ENCODE measurements at regions not wholly inside any gene's neighbourhood (a gene's known extent, or its start where the extent isn't known, plus 50 kb on each side); places are given as distances from the start of the nearest gene placed in this dataset.
A peak's percentile ranks its signal among the peaks of the same experiment; 100 is the strongest.

GRCh38 chrX:124534536-124534935 is 188.2 kb downstream of the SH2D1A start:
- Histone ChIP-seq H3K9ac (ENCODE audit: low read length) (no peak overlapping the region), H3K4me3 (ENCODE audit: low read length) (no peak overlapping the region), H3K79me2 (ENCODE audit: low read length) (no peaks in the 10 kb centered on the region), H3F3A (ENCODE audit: low read length, unreplicated experiment) (no peaks in the 10 kb centered on the region), H3K4me1 (ENCODE audit: insufficient read depth, low read length) (no peaks in the 10 kb centered on the region), H3K9me3 (ENCODE audit: low read length) (no peaks in the 10 kb centered on the region), H3K9me2 (replicated peaks; ENCODE audit: low read length) (no peaks in the 10 kb centered on the region), H3K27ac (ENCODE audit: low read length) (no peak overlapping the region), H3K36me3 (ENCODE audit: low read depth, low read length) (no peaks in the 10 kb centered on the region), H2AFZ (ENCODE audit: low read length) (no peak overlapping the region), H3K4me2 (ENCODE audit: low read length) (no peak overlapping the region), H3K27me3 (ENCODE audit: low read length) (no peaks in the 10 kb centered on the region), H4K20me1 (ENCODE audit: low read length) (no peaks in the 10 kb centered on the region)
- ChIA-PET POLR2A (ENCODE audit: unreplicated experiment) (no interaction called here), CTCF (no interaction called here)
- ATAC-seq (no peak), DNase-seq (no peak)
- no TSS peak for BruUV-seq (replicated peaks)
- intact Hi-C loops (cut with micrococcal nuclease) = no loop called here
- TF ChIP-seq EZH2 (IDR thresholded peaks at IDR 0.05; ENCODE audit: low read length, unreplicated experiment) (no peak), CTCF (conservative IDR thresholded peaks at IDR 0.05; ENCODE audit: low read depth, low read length) (no peak), EZH2phosphoT487 (IDR thresholded peaks at IDR 0.05; ENCODE audit: borderline replicate concordance, low read length) (no peak)

GRCh38 chrX:124540474-124540873 is 194.1 kb downstream of the SH2D1A start:
- no peak overlapping the region for H3K4me3 ChIP-seq (ENCODE audit: low read length)
- CTCF ChIA-PET = no interaction called here
- H3K27ac ChIP-seq (ENCODE audit: low read length) = peak overlapping the region; percentile 31; the same call in 1 of the 2 replicates
- BruUV-seq (replicated peaks) = no TSS peak
- no peaks in the 10 kb centered on the region for H3K27me3 ChIP-seq (ENCODE audit: low read length)
- DNase-seq (peak; percentile 84), ATAC-seq (peak; percentile 74)
- peaks cover 15% of the 10 kb centered on the region for H3K4me1 ChIP-seq (ENCODE audit: insufficient read depth, low read length)
- H3K36me3 ChIP-seq (ENCODE audit: low read depth, low read length) = no peaks in the 10 kb centered on the region
- no peak overlapping the region for H3K9ac ChIP-seq (ENCODE audit: low read length)
- no peaks in the 10 kb centered on the region for H3K9me3 ChIP-seq (ENCODE audit: low read length)
- intact Hi-C loops (cut with micrococcal nuclease) = no loop called here
- no peak for TF ChIP-seq EZH2phosphoT487 (IDR thresholded peaks at IDR 0.05; ENCODE audit: borderline replicate concordance, low read length)
- no peak for TF ChIP-seq CTCF (conservative IDR thresholded peaks at IDR 0.05; ENCODE audit: low read depth, low read length)
- no peak overlapping the region for H3K4me2 ChIP-seq (ENCODE audit: low read length)
- H4K20me1 ChIP-seq (ENCODE audit: low read length) = no peaks in the 10 kb centered on the region
- no peaks in the 10 kb centered on the region for H3K79me2 ChIP-seq (ENCODE audit: low read length)
- H2AFZ ChIP-seq (ENCODE audit: low read length) = no peak overlapping the region
- POLR2A ChIA-PET (ENCODE audit: unreplicated experiment) = no interaction called here
- H3K9me2 ChIP-seq (replicated peaks; ENCODE audit: low read length) = no peaks in the 10 kb centered on the region
- H3F3A ChIP-seq (ENCODE audit: low read length, unreplicated experiment) = no peaks in the 10 kb centered on the region

GRCh38 chrX:124548571-124548970 is 202.2 kb downstream of the SH2D1A start:
- BruUV-seq (replicated peaks) = no TSS peak
- DNase-seq (no peak), ATAC-seq (no peak)
- no peak overlapping the region for H3K9ac ChIP-seq (ENCODE audit: low read length)
- no peaks in the 10 kb centered on the region for H3K9me3 ChIP-seq (ENCODE audit: low read length)
- H3F3A ChIP-seq (ENCODE audit: low read length, unreplicated experiment) = no peaks in the 10 kb centered on the region
- no peak overlapping the region for H2AFZ ChIP-seq (ENCODE audit: low read length)
- no peaks in the 10 kb centered on the region for H4K20me1 ChIP-seq (ENCODE audit: low read length)
- no peak overlapping the region for H3K4me2 ChIP-seq (ENCODE audit: low read length)
- no peaks in the 10 kb centered on the region for H3K36me3 ChIP-seq (ENCODE audit: low read depth, low read length)
- H3K27me3 ChIP-seq (ENCODE audit: low read length) = no peaks in the 10 kb centered on the region
- H3K27ac ChIP-seq (ENCODE audit: low read length) = no peak overlapping the region
- TF ChIP-seq EZH2phosphoT487 (IDR thresholded peaks at IDR 0.05; ENCODE audit: borderline replicate concordance, low read length) = no peak
- no peak for TF ChIP-seq CTCF (conservative IDR thresholded peaks at IDR 0.05; ENCODE audit: low read depth, low read length)
- TF ChIP-seq EZH2 (IDR thresholded peaks at IDR 0.05; ENCODE audit: low read length, unreplicated experiment) = no peak
- CTCF ChIA-PET = no interaction called here
- peaks cover 10% of the 10 kb centered on the region; the same call in 1 of the 2 replicates for H3K4me1 ChIP-seq (ENCODE audit: insufficient read depth, low read length)
- no peak overlapping the region for H3K4me3 ChIP-seq (ENCODE audit: low read length)
- no peaks in the 10 kb centered on the region for H3K79me2 ChIP-seq (ENCODE audit: low read length)
- intact Hi-C loops (cut with micrococcal nuclease) = no loop called here
- no peaks in the 10 kb centered on the region for H3K9me2 ChIP-seq (replicated peaks; ENCODE audit: low read length)
- POLR2A ChIA-PET (ENCODE audit: unreplicated experiment) = no interaction called here

Data from PC-3 (cell line).